ENCODE measurements at regions not wholly inside any gene's neighbourhood (a gene's known extent, or its start where the extent isn't known, plus 50 kb on each side); places are given as distances from the start of the nearest gene placed in this dataset.
"Not testable (repeated sequence)": the region's sequence is repeated elsewhere in the genome, so short reads cannot be mapped to it uniquely, and the experiment has no call there.

- H3K4me1 Mint-ChIP-seq, result peaks cover 0 to 3% (median 0%) of the 10 kb centered on the region in 3 donors
- peaks cover 0 to 6% (median 1%) of the 10 kb centered on the region in 3 donors for H3K9me3 Mint-ChIP-seq
- no peaks in the 10 kb centered on the region for H3K27me3 Mint-ChIP-seq
- no peak overlapping the region for H3K27ac Mint-ChIP-seq
- H3K36me3 Mint-ChIP-seq, result no peaks in the 10 kb centered on the region
- H3K4me3 Mint-ChIP-seq, result no peak overlapping the region
These were observed 86.7 kb upstream of the TMEM18 start for GRCh38 chr2:763766-764525.

- Mint-ChIP-seq H3K27me3 (no peaks in the 10 kb centered on the region), H3K36me3 (no peaks in the 10 kb centered on the region), H3K4me1 (peaks cover 0 to 3% (median 0%) of the 10 kb centered on the region in 3 donors), H3K9me3 (no peaks in the 10 kb centered on the region), H3K4me3 (no peak overlapping the region), H3K27ac (no peak overlapping the region)
These were observed 85.4 kb upstream of the TMEM18 start for GRCh38 chr2:762646-763045.

GRCh38 chr2:761384-761783 lies 84.2 kb upstream of the TMEM18 start:
- Mint-ChIP-seq H3K4me3 (no peak overlapping the region), H3K9me3 (peaks cover 0 to 5% (median 0%) of the 10 kb centered on the region in 3 donors), H3K27ac (no peak overlapping the region), H3K27me3 (peaks cover 3% of the 10 kb centered on the region), H3K4me1 (peaks cover 0 to 3% (median 0%) of the 10 kb centered on the region in 3 donors), H3K36me3 (no peaks in the 10 kb centered on the region)

GRCh38 chr2:760001-760400 lies 82.8 kb upstream of the TMEM18 start:
- Mint-ChIP-seq H3K4me1 (peaks cover 0 to 3% (median 0%) of the 10 kb centered on the region in 3 donors), H3K27ac (no peak overlapping the region), H3K9me3 (peaks cover 0 to 5% (median 4%) of the 10 kb centered on the region in 3 donors), H3K4me3 (no peak overlapping the region), H3K36me3 (peaks cover 2% of the 10 kb centered on the region), H3K27me3 (peaks cover 3% of the 10 kb centered on the region)

- Mint-ChIP-seq H3K27ac (no peak overlapping the region), H3K4me1 (peaks cover 0 to 2% (median 0%) of the 10 kb centered on the region in 3 donors), H3K27me3 (peaks cover 3% of the 10 kb centered on the region), H3K9me3 (peaks cover 0 to 5% (median 4%) of the 10 kb centered on the region in 3 donors), H3K4me3 (no peak overlapping the region), H3K36me3 (peaks cover 2% of the 10 kb centered on the region)
These were observed 81.0 kb upstream of the TMEM18 start for GRCh38 chr2:758073-758820.

GRCh38 chr2:753123-753522 lies 75.9 kb upstream of the TMEM18 start:
- Mint-ChIP-seq H3K27ac (no peak overlapping the region), H3K4me3 (no peak overlapping the region), H3K4me1 (no peaks in the 10 kb centered on the region), H3K27me3 (peaks cover 6% of the 10 kb centered on the region), H3K36me3 (peaks cover 4% of the 10 kb centered on the region), H3K9me3 (peaks cover 0 to 5% (median 4%) of the 10 kb centered on the region in 3 donors)

GRCh38 chr2:751474-751873 lies 74.3 kb upstream of the TMEM18 start:
- peaks cover 4% of the 10 kb centered on the region for H3K36me3 Mint-ChIP-seq
- H3K4me1 Mint-ChIP-seq, result no peaks in the 10 kb centered on the region
- H3K9me3 Mint-ChIP-seq, result peaks cover 0 to 5% (median 3%) of the 10 kb centered on the region in 3 donors
- no peak overlapping the region for H3K4me3 Mint-ChIP-seq
- H3K27me3 Mint-ChIP-seq, result peaks cover 5% of the 10 kb centered on the region
- H3K27ac Mint-ChIP-seq, result no peak overlapping the region

GRCh38 chr2:750628-751027 lies 73.4 kb upstream of the TMEM18 start:
- Mint-ChIP-seq H3K9me3 (peaks cover 0 to 3% (median 3%) of the 10 kb centered on the region in 3 donors), H3K27ac (no peak overlapping the region), H3K27me3 (peaks cover 5% of the 10 kb centered on the region), H3K4me1 (no peaks in the 10 kb centered on the region), H3K4me3 (no peak overlapping the region), H3K36me3 (peaks cover 4% of the 10 kb centered on the region)

GRCh38 chr2:747762-748351 lies 70.7 kb upstream of the TMEM18 start:
- Mint-ChIP-seq H3K27me3 (peaks cover 5% of the 10 kb centered on the region), H3K27ac (no peak overlapping the region), H3K4me3 (no peak overlapping the region), H3K9me3 (peaks cover 0 to 7% (median 5%) of the 10 kb centered on the region in 3 donors), H3K4me1 (no peaks in the 10 kb centered on the region), H3K36me3 (peaks cover under 1% of the 10 kb centered on the region)

GRCh38 chr2:746697-747096 lies 69.5 kb upstream of the TMEM18 start:
- H3K27me3 Mint-ChIP-seq, result peaks cover 10% of the 10 kb centered on the region
- no peaks in the 10 kb centered on the region for H3K36me3 Mint-ChIP-seq
- no peak overlapping the region for H3K27ac Mint-ChIP-seq
- no peaks in the 10 kb centered on the region for H3K4me1 Mint-ChIP-seq
- H3K4me3 Mint-ChIP-seq, result no peak overlapping the region
- H3K9me3 Mint-ChIP-seq, result peaks cover 0 to 7% (median 5%) of the 10 kb centered on the region in 3 donors

GRCh38 chr2:744088-744487 lies 66.9 kb upstream of the TMEM18 start:
- Mint-ChIP-seq H3K9me3 (peaks cover 0 to 7% (median 5%) of the 10 kb centered on the region in 3 donors), H3K4me1 (peaks cover 5 to 7% (median 6%) of the 10 kb centered on the region in 3 donors), H3K36me3 (no peaks in the 10 kb centered on the region), H3K27ac (no peak overlapping the region), H3K27me3 (peaks cover 28% of the 10 kb centered on the region), H3K4me3 (no peak overlapping the region)

- no peak overlapping the region for H3K4me3 Mint-ChIP-seq
- no peak overlapping the region for H3K27ac Mint-ChIP-seq
- peaks cover 5 to 7% (median 6%) of the 10 kb centered on the region in 3 donors for H3K4me1 Mint-ChIP-seq
- H3K36me3 Mint-ChIP-seq, result no peaks in the 10 kb centered on the region
- H3K27me3 Mint-ChIP-seq, result peaks cover 27% of the 10 kb centered on the region
- H3K9me3 Mint-ChIP-seq, result peaks cover 0 to 6% (median 2%) of the 10 kb centered on the region in 3 donors
These were observed 65.0 kb upstream of the TMEM18 start for GRCh38 chr2:742221-742620.

- Mint-ChIP-seq H3K9me3 (peaks cover 0 to 6% (median 2%) of the 10 kb centered on the region in 3 donors), H3K36me3 (no peaks in the 10 kb centered on the region), H3K27me3 (peaks cover 27% of the 10 kb centered on the region), H3K27ac (no peak overlapping the region), H3K4me3 (peak overlapping the region in 2 of 4 donors; percentile 1 to 78), H3K4me1 (peaks cover 5 to 7% (median 6%) of the 10 kb centered on the region in 3 donors)
These were observed 63.9 kb upstream of the TMEM18 start for GRCh38 chr2:741195-741496.

- peaks cover 27% of the 10 kb centered on the region for H3K27me3 Mint-ChIP-seq
These were observed 63.4 kb upstream of the TMEM18 start for GRCh38 chr2:740322-741194.

More at GRCh38 chr2:740322-741194, 63.4 kb upstream of the TMEM18 start:
- H3K9me3 Mint-ChIP-seq, H3K27ac Mint-ChIP-seq, H3K4me1 Mint-ChIP-seq, H3K36me3 Mint-ChIP-seq: not testable (repeated sequence)
- peak overlapping the region in 3 of 4 donors; percentile 78 to 89 (median 82) for H3K4me3 Mint-ChIP-seq
